Erythroblast (primary cell): ENCODE measurements at regions not wholly inside any gene's neighbourhood (a gene's known extent, or its start where the extent isn't known, plus 50 kb on each side); places are given as distances from the start of the nearest gene placed in this dataset.

Experiments
- DNase-seq, 2 experiments: peaks; one replicate each; lab custom pipeline; 2025; lab: John Stamatoyannopoulos, UW
- GATA1 ChIP-seq: IDR thresholded peaks from 2 replicates; pipeline ENCODE4 v1.6.1; 2011; ENCODE audit warnings: low read depth, mild to moderate bottlenecking, control low read depth, low read length, moderate library complexity
- POLR2A ChIP-seq: IDR thresholded peaks from 2 replicates; pipeline ENCODE4 v1.6.1; 2011; ENCODE audit warnings: mild to moderate bottlenecking, low read length

DNA sequence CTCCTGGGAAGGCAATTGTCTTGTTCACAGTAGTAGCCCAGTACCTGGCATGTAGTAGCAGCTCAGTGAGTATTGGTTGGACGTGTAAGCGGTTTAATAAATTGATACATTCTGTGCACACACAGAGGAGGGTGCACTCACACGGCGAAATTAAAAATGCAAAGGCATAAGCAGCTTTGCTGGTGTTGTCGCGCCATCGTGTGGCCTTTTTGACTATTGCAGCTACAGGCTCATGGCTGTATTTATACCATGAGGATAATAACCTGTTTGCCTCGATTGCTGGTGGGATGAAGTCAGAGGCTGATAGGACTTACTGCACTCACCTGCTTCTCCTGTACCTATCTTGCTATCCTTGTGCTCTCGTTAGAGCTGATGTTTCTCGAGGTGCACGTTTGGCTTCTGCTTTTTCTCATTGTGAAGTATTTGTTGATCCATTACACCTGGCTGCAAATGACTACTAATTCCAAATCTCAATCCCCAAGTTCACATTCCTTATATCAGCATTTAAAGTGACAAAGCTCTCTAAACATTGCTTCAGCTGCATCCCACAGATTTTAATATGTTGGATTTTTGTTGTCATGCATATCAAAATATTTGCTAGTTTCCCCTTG lies 61.5 kb downstream of the TBXT start:
- no peak for TF ChIP-seq GATA1
- no peak for TF ChIP-seq POLR2A
- DNase-seq = peak; percentile 52 to 71

DNA sequence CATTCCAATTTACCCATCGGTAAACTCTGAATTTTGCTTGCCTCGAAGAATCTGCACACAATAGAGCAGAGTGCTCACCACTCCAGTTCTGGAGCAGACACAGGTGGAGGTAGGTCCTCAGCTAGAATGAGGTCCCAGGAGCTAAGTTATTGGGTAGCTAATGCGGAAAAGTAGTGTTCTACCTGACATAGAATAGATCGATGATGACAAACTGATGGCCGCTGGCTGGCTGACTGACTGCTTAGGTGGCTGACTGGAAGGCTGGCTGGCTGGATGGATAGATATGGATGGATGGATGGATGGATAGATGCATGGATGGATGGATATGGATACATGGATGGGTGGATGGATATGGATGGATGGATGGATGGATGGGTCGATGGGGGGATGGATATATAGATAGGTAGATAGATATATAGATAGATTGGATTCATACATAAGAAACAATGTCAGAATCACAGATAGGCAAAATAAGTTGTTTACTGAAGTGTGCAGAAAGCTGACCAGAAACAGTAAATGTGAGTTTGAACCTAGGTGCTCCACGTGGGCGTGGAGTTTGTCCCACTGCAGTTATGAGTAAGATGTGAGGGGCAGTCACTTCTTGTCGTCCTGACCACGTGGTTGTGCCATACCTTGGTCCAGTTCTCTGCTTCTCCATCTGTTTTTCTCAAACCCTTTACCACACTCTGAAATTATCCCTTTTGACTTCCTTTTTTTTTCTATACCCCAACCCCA lies 62.1 kb downstream of the TBXT start:
- TF ChIP-seq GATA1 (no peak), POLR2A (no peak)
- no peak for DNase-seq

DNA sequence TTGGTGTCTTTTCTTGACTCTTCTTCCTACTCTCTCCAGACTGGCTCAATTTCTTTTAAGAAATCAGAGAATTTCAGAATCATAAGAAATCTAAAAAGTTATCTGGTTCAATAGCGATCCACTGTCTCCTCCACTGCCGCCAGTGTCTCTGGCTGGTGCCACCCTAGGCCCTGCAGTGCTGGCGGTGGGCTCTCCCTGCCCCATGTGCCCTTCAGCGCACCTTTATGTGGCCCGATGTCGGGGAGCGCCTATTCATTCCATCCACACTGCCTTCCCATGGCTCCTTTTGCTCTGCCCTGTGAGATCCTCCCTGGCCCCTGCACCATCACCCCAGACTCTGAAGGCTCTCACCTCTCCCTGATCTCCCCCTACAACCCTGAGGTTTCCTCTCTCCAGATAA lies 62.8 kb downstream of the TBXT start:
- no peak for DNase-seq
- TF ChIP-seq GATA1 (no peak), POLR2A (no peak)

DNA sequence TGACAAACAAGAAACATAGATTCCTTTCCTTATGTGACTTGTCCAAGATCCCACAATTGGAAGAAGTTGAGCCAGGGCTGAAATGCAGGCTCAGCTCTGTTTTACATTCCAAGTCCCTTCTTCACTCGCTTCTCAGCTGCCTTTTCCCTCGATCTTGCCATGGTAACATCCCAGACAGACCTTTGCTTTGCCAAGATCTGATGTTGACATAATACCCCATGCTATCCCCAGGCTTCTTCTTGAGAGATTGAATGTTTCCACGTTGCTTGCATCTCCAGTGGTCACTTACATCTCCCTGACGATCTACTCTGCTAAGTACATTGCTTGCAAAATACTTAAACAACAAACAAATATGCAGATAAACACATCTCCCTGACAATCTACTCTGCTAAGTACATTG lies 63.5 kb downstream of the TBXT start:
- TF ChIP-seq GATA1 (no peak), POLR2A (no peak)
- no peak for DNase-seq

DNA sequence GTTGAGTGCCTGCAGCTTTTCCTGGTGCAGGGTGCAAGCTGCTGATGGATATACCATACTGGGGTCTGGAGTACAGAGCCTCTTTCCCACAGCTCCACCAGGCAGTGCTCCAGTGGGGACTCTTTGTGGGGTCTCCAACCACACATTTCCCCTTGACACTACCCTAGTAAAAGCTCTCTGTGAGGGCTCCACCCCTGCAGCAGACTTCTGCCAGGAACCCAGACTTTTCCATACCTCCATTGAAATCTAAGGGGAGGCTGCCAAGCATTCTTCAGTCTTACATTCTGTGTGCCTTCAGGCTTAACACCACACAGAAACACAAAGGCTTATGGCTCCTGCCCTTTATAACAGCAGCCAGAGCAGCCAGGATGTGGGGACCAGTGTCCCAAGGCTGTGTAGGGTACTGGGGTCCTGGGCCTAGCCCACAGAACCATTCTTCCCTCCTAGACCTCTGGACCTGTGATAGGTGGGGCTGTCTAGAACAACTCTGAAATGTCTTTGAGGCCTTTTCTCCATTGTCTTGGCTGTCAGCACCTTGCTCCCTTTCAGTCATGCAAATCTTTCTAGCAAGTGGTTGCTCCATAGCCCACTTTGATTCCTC lies 65.7 kb downstream of the TBXT start:
- DNase-seq = no peak
- TF ChIP-seq POLR2A (no peak), GATA1 (no peak)

DNA sequence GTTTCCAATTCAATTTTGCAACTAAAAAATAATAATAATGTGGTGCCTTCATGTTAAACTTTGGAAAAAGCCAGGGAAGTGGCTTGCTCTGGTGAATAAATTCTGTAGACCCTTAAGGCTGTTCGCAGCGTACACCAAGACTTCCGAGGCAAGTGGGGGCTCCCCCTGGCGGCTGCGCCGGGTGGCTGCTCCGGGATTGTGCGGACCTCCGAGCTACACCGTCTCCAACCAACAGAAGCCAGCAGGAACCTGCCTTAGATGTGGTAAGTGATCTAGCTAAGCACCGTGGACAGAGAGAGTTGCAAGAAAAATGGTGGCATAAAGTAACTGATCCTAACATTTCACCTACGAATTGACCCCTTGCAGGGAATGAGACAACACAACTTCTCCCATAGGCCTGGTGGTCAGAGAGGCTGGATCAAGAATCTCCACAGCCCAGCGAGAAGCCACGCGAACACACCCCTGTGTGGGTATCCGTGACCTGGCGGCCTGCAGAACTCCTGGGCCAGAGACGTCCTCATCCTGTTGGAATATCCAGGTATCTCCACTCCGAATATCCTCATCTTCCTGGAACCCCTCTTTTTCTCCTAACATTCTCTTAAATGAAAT lies 69.6 kb downstream of the TBXT start:
- peak; percentile 39 to 56 for DNase-seq
- TF ChIP-seq POLR2A (no peak), GATA1 (no peak)

DNA sequence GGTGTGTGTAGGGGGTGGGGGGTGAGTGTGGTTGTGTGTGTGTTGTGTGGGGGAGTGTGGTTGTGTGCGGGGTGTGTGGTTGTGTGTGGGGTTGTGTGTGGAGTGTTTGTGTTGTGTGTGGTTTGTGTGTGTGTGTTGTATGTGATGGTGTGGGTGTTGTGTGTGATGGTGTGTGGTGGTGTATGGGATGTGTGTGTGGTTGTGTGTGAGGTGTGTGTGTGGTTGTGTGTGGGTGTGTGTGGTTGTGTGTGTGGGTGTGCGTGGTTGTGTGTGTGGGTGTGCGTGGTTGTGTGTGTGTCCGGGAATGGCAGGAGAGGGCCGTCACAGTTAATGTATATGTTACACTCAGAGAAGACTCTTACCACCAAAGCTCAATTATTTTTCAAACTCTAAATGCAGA lies 79.8 kb downstream of the TBXT start:
- TF ChIP-seq GATA1 = no peak
- TF ChIP-seq POLR2A = no peak
- no peak for DNase-seq

DNA sequence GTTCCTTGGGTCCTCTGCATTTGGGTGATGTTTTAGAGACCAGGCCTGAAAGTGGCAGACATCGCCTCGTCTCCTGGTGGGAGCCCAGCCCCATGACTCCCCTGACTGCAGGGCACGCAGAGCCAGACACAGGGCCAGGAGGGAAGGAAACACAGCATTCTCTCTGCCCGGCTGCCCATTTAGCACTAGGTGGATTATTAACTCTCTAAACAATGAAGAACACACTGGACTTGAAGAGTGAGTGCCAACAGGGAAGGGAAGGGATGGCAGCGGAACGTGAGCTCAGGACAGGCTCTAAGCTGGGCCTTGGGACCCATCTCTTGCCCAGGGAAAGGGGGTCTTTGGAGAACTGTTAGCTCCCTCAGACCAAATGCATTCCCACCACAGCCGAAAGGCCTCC lies 80.4 kb downstream of the TBXT start:
- DNase-seq = no peak
- no peak for TF ChIP-seq GATA1
- TF ChIP-seq POLR2A = no peak

DNA sequence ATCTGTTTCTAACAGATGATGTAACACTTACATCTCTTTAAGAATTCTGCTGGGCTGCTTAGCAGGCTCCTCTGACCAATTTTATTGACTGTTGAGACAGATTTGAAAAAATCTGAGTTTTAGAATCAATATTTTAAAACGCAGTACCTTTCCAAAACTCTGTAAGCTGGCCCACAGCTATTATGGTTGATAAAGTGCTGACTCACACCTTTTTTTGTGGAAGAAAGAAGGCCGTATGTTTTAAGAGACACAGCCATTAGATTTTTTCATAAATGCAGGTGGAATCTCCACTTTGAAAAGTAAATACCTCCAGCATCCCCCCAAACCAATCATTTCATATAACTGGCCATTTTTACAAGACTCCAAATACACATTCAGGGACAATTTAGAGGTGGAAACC lies 82.2 kb downstream of the TBXT start:
- DNase-seq = no peak
- TF ChIP-seq POLR2A (no peak), GATA1 (no peak)

DNA sequence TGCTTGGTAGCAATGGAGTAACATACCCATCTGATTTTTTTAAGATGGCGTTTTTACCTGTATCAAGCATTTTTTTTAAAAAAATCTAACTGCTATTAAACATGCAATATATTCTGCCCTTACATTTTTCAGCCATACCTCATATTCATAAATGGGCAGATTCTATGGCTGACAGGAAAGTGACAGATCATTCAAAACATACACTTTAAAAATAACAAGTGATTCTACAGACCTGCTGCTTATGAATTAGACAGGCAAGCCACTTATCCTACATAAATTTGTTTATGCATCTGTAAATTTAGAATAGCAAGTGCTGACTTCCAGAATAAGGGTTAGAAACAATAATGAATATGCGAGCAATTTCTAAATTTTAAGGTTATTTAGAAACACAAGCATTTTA lies 82.7 kb downstream of the TBXT start:
- no peak for TF ChIP-seq POLR2A
- no peak for TF ChIP-seq GATA1
- DNase-seq = no peak

DNA sequence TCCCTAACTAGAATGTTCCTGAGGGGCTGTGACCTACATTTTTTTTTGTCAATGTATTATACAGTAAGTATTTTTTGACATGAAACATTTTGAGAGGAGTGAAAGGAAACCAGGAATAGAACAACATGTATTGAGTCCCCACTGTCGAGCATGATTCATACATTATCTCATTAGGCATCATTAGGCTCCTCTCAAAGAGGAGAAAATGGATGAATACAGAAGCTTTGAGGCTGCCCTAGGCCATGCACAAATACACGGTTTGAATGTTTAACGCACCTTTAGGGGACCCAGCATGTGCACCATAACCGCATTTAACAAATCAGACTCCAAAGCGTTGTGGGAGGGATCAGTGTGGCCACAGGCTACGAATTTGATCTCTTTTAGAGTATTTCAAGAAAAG lies 87.8 kb downstream of the TBXT start:
- no peak for TF ChIP-seq POLR2A
- no peak for TF ChIP-seq GATA1
- DNase-seq = no peak

DNA sequence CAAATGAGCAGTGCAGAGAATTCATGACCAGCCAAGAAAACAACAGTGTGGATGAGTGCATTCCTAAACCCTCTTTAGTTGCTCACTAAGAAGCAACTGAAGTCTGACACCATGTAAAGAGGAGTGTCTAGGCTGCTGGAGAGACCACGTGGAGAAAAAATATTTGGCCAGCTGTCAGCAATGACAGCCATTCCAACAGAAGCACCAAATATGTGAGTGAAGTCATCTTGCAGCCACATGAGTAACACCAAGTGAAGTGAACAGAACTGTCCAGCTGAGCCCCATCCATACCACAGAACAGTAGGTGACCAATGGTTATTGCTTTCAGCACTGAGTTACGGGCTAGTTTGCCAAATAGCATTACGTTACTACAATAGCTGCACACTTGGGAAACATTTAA lies 89.4 kb downstream of the TBXT start:
- DNase-seq = no peak

DNA sequence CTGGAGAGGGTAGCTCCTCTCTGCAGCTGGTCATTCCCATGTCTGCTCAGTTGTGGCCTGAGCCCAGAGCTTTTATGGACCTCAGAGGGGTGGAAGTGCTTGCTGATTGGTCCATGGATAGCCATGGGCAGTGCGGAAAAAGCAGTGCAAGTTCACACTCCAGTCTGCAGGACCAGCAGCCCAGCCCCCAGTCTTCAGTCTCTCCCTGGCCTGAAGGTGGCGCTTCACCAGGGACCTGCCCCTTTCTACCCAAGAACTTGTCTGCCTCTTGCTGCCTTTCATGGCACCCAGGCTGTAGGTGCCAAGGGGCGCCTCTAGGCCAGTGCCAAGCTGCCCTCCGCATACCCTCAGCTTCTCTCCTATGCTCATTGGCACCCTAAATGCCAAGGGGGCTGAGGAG lies 91.0 kb downstream of the TBXT start:
- TF ChIP-seq POLR2A = no peak
- no peak for TF ChIP-seq GATA1
- peak in 1 of 2 experiments; percentile 3 for DNase-seq

More for the DNA sequence above, 89.4 kb downstream of the TBXT start:
- TF ChIP-seq GATA1 (no peak), POLR2A (no peak)

DNA sequence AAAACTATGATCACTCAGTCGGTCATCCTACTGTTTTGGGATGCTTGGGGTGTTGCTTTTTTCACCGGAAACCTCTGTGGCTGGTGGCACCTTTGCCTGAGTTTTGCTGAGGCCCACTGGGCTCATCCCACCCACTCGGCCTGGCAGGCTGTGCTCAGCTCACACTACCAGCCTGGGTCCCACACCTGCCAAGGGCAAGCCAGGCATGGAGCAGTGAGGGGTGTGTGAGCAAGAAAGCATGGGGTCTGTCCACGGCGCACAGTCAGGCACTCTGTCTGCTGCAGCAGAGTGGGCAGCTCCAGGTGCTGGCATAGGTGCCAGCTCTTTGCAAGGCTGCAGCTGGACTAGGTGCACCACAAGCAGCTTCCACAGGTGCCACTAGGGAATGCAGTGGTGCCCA lies 91.7 kb downstream of the TBXT start:
- TF ChIP-seq POLR2A (no peak), GATA1 (no peak)
- DNase-seq = no peak
